Progenitor cell of endocrine pancreas (in vitro differentiated cells): ENCODE measurements at regions not wholly inside any gene's neighbourhood (a gene's known extent, or its start where the extent isn't known, plus 50 kb on each side); places are given as distances from the start of the nearest gene placed in this dataset.

Source experiments
- DNase-seq: peaks from one replicate; pipeline ENCODE4 v3.0.0; 2021; ENCODE audit warnings: low spot score; ENCODE audit not compliant: unreplicated experiment
- H3K27ac Mint-ChIP-seq: 2 replicates; pipeline ENCODE4 v1.8.0; 2021; ENCODE audit warnings: mild to moderate bottlenecking, moderate library complexity, mixed read lengths
- H3K27me3 Mint-ChIP-seq: 2 replicates; pipeline ENCODE4 v1.8.0; 2021; ENCODE audit warnings: mixed read lengths
- H3K36me3 Mint-ChIP-seq: 2 replicates; pipeline ENCODE4 v1.8.0; 2022; ENCODE audit warnings: mixed read lengths; ENCODE audit not compliant: insufficient read depth
- H3K4me1 Mint-ChIP-seq: 2 replicates; pipeline ENCODE4 v1.8.0; 2021; ENCODE audit warnings: low read depth, mixed read lengths
- H3K4me3 Mint-ChIP-seq: 2 replicates; pipeline ENCODE4 v1.8.0; 2021; ENCODE audit warnings: low read depth, mild to moderate bottlenecking, moderate library complexity, mixed read lengths
- H3K9me3 Mint-ChIP-seq: 2 replicates; pipeline ENCODE4 v1.8.0; 2021; ENCODE audit warnings: low read depth, mixed read lengths
- TF ChIP-seq, protein P1 (sequence below): fragments of 200-600 bp; sonication (generic); IDR thresholded peaks from one replicate; pipeline ENCODE4 v1.5.0; 2021; ENCODE audit warnings: antibody characterized with exemption, mild to moderate bottlenecking; ENCODE audit not compliant: unreplicated experiment

- Mint-ChIP-seq H3K27ac (no peak overlapping the region), H3K9me3 (peaks cover 2% of the 10 kb centered on the region), H3K27me3 (no peaks in the 10 kb centered on the region), H3K4me1 (peaks cover 3% of the 10 kb centered on the region), H3K36me3 (no peaks in the 10 kb centered on the region), H3K4me3 (no peak overlapping the region)
- TF ChIP-seq, protein P1, sequence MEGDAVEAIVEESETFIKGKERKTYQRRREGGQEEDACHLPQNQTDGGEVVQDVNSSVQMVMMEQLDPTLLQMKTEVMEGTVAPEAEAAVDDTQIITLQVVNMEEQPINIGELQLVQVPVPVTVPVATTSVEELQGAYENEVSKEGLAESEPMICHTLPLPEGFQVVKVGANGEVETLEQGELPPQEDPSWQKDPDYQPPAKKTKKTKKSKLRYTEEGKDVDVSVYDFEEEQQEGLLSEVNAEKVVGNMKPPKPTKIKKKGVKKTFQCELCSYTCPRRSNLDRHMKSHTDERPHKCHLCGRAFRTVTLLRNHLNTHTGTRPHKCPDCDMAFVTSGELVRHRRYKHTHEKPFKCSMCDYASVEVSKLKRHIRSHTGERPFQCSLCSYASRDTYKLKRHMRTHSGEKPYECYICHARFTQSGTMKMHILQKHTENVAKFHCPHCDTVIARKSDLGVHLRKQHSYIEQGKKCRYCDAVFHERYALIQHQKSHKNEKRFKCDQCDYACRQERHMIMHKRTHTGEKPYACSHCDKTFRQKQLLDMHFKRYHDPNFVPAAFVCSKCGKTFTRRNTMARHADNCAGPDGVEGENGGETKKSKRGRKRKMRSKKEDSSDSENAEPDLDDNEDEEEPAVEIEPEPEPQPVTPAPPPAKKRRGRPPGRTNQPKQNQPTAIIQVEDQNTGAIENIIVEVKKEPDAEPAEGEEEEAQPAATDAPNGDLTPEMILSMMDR: no peak
- no peak for DNase-seq
Measured at GRCh38 chr5:156095709-156096241, 231.2 kb upstream of the SGCD start.

- no peak for DNase-seq
- Mint-ChIP-seq H3K9me3 (no peaks in the 10 kb centered on the region), H3K27ac (no peak overlapping the region), H3K36me3 (no peaks in the 10 kb centered on the region), H3K4me3 (no peak overlapping the region), H3K27me3 (no peaks in the 10 kb centered on the region), H3K4me1 (peaks cover 3% of the 10 kb centered on the region)
- TF ChIP-seq, protein P1: no peak
Measured at GRCh38 chr5:156096259-156096658, 230.7 kb upstream of the SGCD start.

DNA sequence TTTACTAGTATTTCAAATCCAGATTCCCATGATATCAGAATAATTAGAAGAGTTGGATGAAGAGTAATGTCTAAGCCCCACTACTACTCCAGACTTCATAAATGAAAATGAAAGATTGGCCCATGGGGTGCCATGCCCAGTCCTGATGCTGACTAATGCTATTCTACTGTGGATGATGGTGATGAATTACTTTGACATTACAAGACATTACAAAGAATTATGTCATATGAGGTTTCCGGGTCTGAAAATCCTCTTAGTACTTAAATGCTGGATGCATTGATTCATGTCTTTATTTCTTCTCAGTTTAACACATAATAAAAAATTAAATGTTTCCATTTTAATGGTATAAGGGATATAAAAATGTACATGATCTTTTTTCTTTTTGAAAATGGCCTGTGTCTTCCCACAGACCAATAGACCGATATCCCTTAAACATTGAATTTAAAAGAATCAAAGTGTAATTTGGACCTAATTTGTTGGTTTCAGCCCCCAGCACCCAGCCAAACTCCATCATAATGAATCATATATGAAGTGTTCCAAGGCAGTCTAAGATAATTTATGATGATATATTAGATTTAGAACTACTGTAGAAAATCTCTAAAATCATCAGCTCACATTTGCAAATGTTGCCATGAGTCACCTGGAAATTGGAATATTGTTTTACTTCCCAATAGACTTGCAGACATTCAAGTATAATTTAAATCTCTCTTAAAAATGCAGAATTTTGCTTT lies 223.6 kb upstream of the SGCD start:
- Mint-ChIP-seq H3K4me1 (peaks cover 2% of the 10 kb centered on the region), H3K4me3 (no peak overlapping the region), H3K36me3 (no peaks in the 10 kb centered on the region)

DNA sequence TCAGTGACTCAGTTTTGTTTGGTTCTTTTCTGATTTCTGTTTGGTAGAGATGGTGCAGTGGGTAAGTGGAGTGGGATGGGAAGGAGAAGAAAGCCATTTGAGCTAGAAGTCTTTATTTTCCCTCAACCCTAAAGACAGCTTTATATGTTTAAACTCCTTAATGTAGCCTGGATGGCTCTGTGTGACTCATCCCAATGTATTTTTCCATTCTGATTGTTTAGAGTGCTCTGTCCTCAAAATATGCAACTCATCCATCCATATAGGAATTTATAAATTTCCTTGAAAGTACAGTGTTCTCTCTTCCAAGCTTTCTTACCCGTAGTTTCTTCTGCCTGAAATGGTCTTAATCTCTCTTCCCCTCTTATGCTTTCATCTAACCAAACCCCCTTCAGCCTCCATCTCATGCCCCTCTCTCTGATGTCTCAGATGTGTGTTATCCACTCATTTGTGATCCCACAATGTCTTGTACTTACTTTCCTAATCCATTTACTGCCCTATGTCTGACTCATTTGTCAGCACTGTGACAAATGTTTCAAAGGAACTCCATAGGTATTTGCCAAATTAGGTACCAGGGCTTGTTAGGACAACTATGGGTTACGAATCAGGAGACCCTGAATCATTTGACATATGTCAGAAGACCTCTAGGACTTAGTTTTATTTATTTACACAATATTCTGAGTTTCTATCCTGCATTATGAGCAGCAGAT lies 217.5 kb upstream of the SGCD start:
- Mint-ChIP-seq H3K36me3 (no peaks in the 10 kb centered on the region), H3K27me3 (no peaks in the 10 kb centered on the region), H3K4me1 (peaks cover 2% of the 10 kb centered on the region), H3K27ac (no peak overlapping the region), H3K9me3 (no peaks in the 10 kb centered on the region), H3K4me3 (no peak overlapping the region)
- TF ChIP-seq, protein P1: no peak
- no peak for DNase-seq

More for the DNA sequence above, 223.6 kb upstream of the SGCD start:
- Mint-ChIP-seq H3K9me3 (no peaks in the 10 kb centered on the region), H3K27ac (no peak overlapping the region), H3K27me3 (no peaks in the 10 kb centered on the region)
- TF ChIP-seq, protein P1: no peak
- no peak for DNase-seq

GRCh38 chr5:156119692-156120091 lies 207.3 kb upstream of the SGCD start:
- no peak overlapping the region for H3K4me3 Mint-ChIP-seq

More at GRCh38 chr5:156119692-156120091, 207.3 kb upstream of the SGCD start:
- no peaks in the 10 kb centered on the region for H3K36me3 Mint-ChIP-seq
- no peak overlapping the region for H3K27ac Mint-ChIP-seq
- no peaks in the 10 kb centered on the region for H3K27me3 Mint-ChIP-seq
- H3K9me3 Mint-ChIP-seq: no peaks in the 10 kb centered on the region
- TF ChIP-seq, protein P1: no peak
- H3K4me1 Mint-ChIP-seq: no peaks in the 10 kb centered on the region
- DNase-seq: no peak
